Kidney (tissue), 13 donors: ENCODE measurements at regions not wholly inside any gene's neighbourhood (a gene's known extent, or its start where the extent isn't known, plus 50 kb on each side); places are given as distances from the start of the nearest gene placed in this dataset.

ENCODE experiments used
- DNase-seq, 5 donors: peaks; one replicate each; pipeline ENCODE4 v3.0.0-alpha.2; 2013 to 2020
- FAIRE-seq: peaks from 2 replicates; lab custom pipeline; 2012; peaks lifted over from hg19 to GRCh38; lab: Jason Lieb, UNC
- H3K27ac ChIP-seq, 2 donors: one replicate each; pipeline ENCODE4 v1.7.0; 2013; ENCODE audit warnings: low read depth in 2 of 2, low read length in 2 of 2, inconsistent platforms in 1 of 2
- H3K27me3 ChIP-seq: one replicate; pipeline ENCODE4 v1.7.1; 2013; ENCODE audit warnings: low read length, inconsistent platforms; ENCODE audit not compliant: control insufficient read depth, insufficient read depth
- H3K36me3 ChIP-seq, 3 donors: one replicate each; pipeline versions ENCODE4 v1.7.0 to v1.7.1; 2013; ENCODE audit warnings: low read length in 3 of 3, control low read depth in 1 of 3, inconsistent platforms in 1 of 3; ENCODE audit not compliant: insufficient read depth in 3 of 3, control insufficient read depth in 2 of 3
- H3K4me1 ChIP-seq, 3 donors: one replicate each; pipeline versions ENCODE4 v1.7.0 to v1.7.1; 2013; ENCODE audit warnings: low read length in 3 of 3, inconsistent platforms in 1 of 3, low read depth in 1 of 3; ENCODE audit not compliant: control insufficient read depth in 2 of 3, insufficient read depth in 2 of 3
- H3K4me3 ChIP-seq, 3 donors: one replicate each; pipeline versions ENCODE4 v1.7.0 to v1.8.1; 2013; ENCODE audit warnings: low read length in 3 of 3, control low read depth in 1 of 3, inconsistent platforms in 1 of 3
- H3K9ac ChIP-seq, 3 donors: one replicate each; pipeline versions ENCODE4 v1.7.0 to v1.7.1; 2013; ENCODE audit warnings: low read length in 3 of 3, control low read depth in 1 of 3, inconsistent platforms in 1 of 3
- H3K9me3 ChIP-seq, 3 donors: one replicate each; pipeline versions ENCODE4 v1.7.0 to v1.7.1; 2013; ENCODE audit warnings: low read length in 3 of 3, control low read depth in 1 of 3, inconsistent platforms in 1 of 3; ENCODE audit not compliant: control insufficient read depth in 2 of 3, insufficient read depth in 1 of 3
- intact Hi-C: fragments of 100-400 bp; cut with DNase I; formaldehyde crosslinking; loops from one replicate; pipeline ENCODE4 v1.11.1; 2022
- TF ChIP-seq, protein P1 (sequence below): IDR thresholded peaks from 3 replicates; pipeline ENCODE4 v1.5.1; 2012; ENCODE audit warnings: mild to moderate bottlenecking, moderate library complexity, borderline replicate concordance; ENCODE audit not compliant: insufficient read depth; ENCODE audit errors: extremely low read depth
- donor health status: control.
- donor health status: control.
- donor health status: control.
- donor health status: control.
- donor health status: control.
- donor health status: DM: yes; HTN: yes; CAD: no.
- donor health status: Normal renal cell carcinoma (clear cell type).

- TF ChIP-seq, protein P1, sequence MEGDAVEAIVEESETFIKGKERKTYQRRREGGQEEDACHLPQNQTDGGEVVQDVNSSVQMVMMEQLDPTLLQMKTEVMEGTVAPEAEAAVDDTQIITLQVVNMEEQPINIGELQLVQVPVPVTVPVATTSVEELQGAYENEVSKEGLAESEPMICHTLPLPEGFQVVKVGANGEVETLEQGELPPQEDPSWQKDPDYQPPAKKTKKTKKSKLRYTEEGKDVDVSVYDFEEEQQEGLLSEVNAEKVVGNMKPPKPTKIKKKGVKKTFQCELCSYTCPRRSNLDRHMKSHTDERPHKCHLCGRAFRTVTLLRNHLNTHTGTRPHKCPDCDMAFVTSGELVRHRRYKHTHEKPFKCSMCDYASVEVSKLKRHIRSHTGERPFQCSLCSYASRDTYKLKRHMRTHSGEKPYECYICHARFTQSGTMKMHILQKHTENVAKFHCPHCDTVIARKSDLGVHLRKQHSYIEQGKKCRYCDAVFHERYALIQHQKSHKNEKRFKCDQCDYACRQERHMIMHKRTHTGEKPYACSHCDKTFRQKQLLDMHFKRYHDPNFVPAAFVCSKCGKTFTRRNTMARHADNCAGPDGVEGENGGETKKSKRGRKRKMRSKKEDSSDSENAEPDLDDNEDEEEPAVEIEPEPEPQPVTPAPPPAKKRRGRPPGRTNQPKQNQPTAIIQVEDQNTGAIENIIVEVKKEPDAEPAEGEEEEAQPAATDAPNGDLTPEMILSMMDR = no peak
- intact Hi-C loops = no loop called here
- no peaks in the 10 kb centered on the region for H3K27me3 ChIP-seq
- H3K4me1 ChIP-seq = no peaks in the 10 kb centered on the region
- no peaks in the 10 kb centered on the region for H3K9me3 ChIP-seq
- no peak overlapping the region for H3K9ac ChIP-seq
- H3K27ac ChIP-seq = no peak overlapping the region
- DNase-seq (peak in 1 of 5 donors; percentile 66), FAIRE-seq (no peak)
- H3K36me3 ChIP-seq = no peaks in the 10 kb centered on the region
- H3K4me3 ChIP-seq = no peak overlapping the region
Measured at GRCh38 chr3:164814106-164814505, 264.2 kb downstream of the SI start.

GRCh38 chr3:164812042-164812441, 266.3 kb downstream of the SI start:
- intact Hi-C loops = no loop called here
- H3K4me3 ChIP-seq = no peak overlapping the region
- H3K27ac ChIP-seq = no peak overlapping the region
- FAIRE-seq (no peak), DNase-seq (no peak)
- no peaks in the 10 kb centered on the region for H3K4me1 ChIP-seq
- TF ChIP-seq, protein P1 = no peak
- no peaks in the 10 kb centered on the region for H3K9me3 ChIP-seq
- no peak overlapping the region for H3K9ac ChIP-seq
- no peaks in the 10 kb centered on the region for H3K27me3 ChIP-seq
- no peaks in the 10 kb centered on the region for H3K36me3 ChIP-seq

DNA sequence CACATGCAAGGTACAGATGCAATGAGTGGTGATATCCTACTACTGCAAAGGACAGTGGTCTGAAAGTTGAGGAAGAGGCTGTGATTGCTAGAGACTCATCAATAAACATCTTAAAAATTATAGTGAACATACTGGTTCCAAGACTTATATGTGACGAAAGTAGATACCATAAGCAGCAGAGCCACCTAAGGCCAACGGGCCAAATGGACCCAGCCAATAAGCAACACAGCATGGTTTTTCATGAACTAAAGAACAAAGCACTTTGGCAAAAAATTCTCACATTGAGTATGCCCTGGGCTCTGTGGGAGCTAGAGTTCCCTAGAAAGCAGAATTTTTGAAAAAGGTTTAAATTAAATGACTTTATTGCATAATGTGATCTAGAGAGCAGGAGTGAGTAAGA, 272.1 kb downstream of the SI start:
- H3K4me1 ChIP-seq = no peaks in the 10 kb centered on the region
- FAIRE-seq = no peak
- no peaks in the 10 kb centered on the region for H3K27me3 ChIP-seq
- TF ChIP-seq, protein P1 = no peak
- no peak overlapping the region for H3K4me3 ChIP-seq
- H3K9ac ChIP-seq = no peak overlapping the region
- no peaks in the 10 kb centered on the region for H3K9me3 ChIP-seq
- no peak overlapping the region for H3K27ac ChIP-seq
- H3K36me3 ChIP-seq = no peaks in the 10 kb centered on the region
- intact Hi-C loops = no loop called here
- peak in 1 of 5 donors; percentile 8 for DNase-seq

DNA sequence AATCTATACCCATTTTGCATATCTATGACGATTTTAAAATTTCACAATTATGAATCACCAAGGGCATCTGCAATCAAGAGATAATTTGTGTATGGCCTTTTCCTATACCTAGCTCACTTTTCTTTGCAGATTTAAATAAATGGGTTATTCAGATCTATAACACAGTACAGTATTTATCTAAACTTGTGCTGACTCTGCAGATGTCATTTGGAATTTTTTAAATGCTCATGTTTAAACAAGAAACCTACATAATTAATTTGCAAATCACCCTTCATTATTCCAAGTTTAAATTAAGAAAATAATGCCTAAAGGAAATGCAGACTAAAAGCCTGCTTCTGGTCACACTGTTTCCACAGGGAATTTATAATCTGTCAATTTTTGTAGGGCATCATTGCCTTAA, 284.2 kb downstream of the SI start:
- H3K4me3 ChIP-seq = no peak overlapping the region
- no peaks in the 10 kb centered on the region for H3K4me1 ChIP-seq
- no peaks in the 10 kb centered on the region for H3K9me3 ChIP-seq
- FAIRE-seq = no peak
- no peak overlapping the region for H3K27ac ChIP-seq
- H3K27me3 ChIP-seq = no peaks in the 10 kb centered on the region
- TF ChIP-seq, protein P1 = no peak
- H3K36me3 ChIP-seq = no peaks in the 10 kb centered on the region
- no peak for DNase-seq
- no peak overlapping the region for H3K9ac ChIP-seq
- intact Hi-C loops = no loop called here
